GM06990 (cell line): ENCODE measurements at regions not wholly inside any gene's neighbourhood (a gene's known extent, or its start where the extent isn't known, plus 50 kb on each side); places are given as distances from the start of the nearest gene placed in this dataset.
A peak's percentile ranks its signal among the peaks of the same experiment; 100 is the strongest.

Source experiments
- DNase-seq: peaks from one replicate; pipeline ENCODE4 v3.0.0-alpha.2; 2011; ENCODE audit not compliant: insufficient read length; ENCODE audit errors: extremely low read depth
- H3K27me3 ChIP-seq: replicated peaks from 2 replicates; pipeline ENCODE4 v1.6.0; 2011; ENCODE audit warnings: low read length; ENCODE audit not compliant: control insufficient read depth, insufficient read depth
- H3K36me3 ChIP-seq: 2 replicates; pipeline ENCODE4 v1.5.1; 2011; ENCODE audit warnings: low read length; ENCODE audit not compliant: control insufficient read depth, insufficient read depth
- H3K4me3 ChIP-seq: replicated peaks from 2 replicates; pipeline ENCODE4 v1.5.1; 2011; ENCODE audit warnings: low read depth, mild to moderate bottlenecking, control low read depth, low read length
- CTCF ChIP-seq: IDR thresholded peaks from 2 replicates; pipeline ENCODE4 v1.5.1; 2011; ENCODE audit warnings: low read length, control low read depth, mild to moderate bottlenecking, inconsistent platforms; ENCODE audit not compliant: insufficient read depth, poor library complexity, severe bottlenecking

DNA sequence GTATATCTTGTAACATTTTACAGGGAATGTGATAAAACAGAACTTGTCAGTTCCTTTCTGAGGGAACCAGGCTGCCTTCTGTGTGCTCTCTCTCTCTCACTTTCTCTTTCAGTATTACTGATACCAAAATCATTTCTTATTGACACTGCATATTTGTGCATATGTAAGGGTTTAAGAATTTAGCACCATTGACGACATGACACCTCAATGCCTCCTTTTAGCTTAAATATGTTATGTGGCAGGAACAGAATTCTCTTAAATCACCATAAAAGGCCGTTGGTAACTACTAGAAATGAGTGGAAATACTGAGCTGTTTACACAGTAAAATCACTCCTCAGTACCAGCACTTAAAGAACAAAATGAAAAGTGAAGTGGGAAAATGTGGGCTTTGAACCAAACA is 457.7 kb upstream of the SYT1 start:
- Histone ChIP-seq H3K36me3 (no peaks in the 10 kb centered on the region), H3K4me3 (no peak overlapping the region; the same call in 1 of the 2 replicates), H3K27me3 (no peaks in the 10 kb centered on the region)
- TF ChIP-seq CTCF: no peak
- DNase-seq: peak; percentile 6

GRCh38 chr12:78407722-78408121 is 456.9 kb upstream of the SYT1 start:
- no peak overlapping the region for H3K4me3 ChIP-seq
- no peak for TF ChIP-seq CTCF
- DNase-seq: no peak
- no peaks in the 10 kb centered on the region for H3K27me3 ChIP-seq
- H3K36me3 ChIP-seq: no peaks in the 10 kb centered on the region

GRCh38 chr12:78414071-78414470 is 450.5 kb upstream of the SYT1 start:
- DNase-seq: no peak
- TF ChIP-seq CTCF: no peak
- no peaks in the 10 kb centered on the region for H3K27me3 ChIP-seq
- H3K4me3 ChIP-seq: no peak overlapping the region
- H3K36me3 ChIP-seq: no peaks in the 10 kb centered on the region

DNA sequence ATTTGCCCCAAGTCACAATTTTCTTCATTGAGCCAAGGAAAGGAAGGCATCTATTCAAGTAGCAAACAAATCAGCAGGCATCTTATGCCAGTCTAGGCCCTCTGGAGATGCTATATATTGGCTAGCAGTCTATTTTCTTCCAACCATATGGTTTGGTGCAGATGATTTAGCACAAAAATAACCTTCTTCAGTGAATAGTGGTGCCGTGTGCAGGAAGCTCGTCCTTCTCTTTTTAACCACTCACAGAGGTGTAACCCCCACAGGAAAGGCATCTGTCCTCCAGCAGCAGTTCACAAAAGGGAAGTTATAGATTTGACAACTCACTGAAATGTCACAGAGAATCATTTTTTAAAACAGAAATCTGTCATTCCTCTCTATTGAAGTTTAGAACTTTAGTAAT is 445.7 kb upstream of the SYT1 start:
- DNase-seq: peak; percentile 8
- Histone ChIP-seq H3K36me3 (no peaks in the 10 kb centered on the region), H3K27me3 (no peaks in the 10 kb centered on the region), H3K4me3 (no peak overlapping the region)
- no peak for TF ChIP-seq CTCF

GRCh38 chr12:78419513-78419912 is 445.1 kb upstream of the SYT1 start:
- TF ChIP-seq CTCF: no peak
- DNase-seq: no peak
- Histone ChIP-seq H3K4me3 (no peak overlapping the region), H3K27me3 (no peaks in the 10 kb centered on the region), H3K36me3 (no peaks in the 10 kb centered on the region)

DNA sequence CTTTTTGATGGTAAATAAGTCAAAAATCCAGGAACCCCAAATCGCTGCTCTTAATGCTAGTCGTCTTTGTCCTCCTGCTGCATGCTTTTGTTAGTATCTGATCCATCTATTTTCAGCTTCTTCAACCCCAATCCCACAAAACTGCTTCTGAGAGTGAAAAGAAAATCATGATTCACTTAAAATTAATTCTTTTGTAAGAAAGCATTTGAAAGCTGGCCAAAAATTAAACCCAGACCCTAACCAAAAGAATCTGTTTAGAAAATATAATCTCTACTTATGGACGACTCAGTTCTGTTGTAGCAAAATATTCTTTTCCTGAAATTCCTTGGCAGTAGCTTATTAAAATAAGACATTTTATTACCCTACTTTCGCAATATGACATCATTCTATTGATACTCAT is 443.6 kb upstream of the SYT1 start:
- no peaks in the 10 kb centered on the region for H3K36me3 ChIP-seq
- no peak overlapping the region for H3K4me3 ChIP-seq
- TF ChIP-seq CTCF: no peak
- no peak for DNase-seq
- no peaks in the 10 kb centered on the region for H3K27me3 ChIP-seq
